ENCODE measurements at regions not wholly inside any gene's neighbourhood (a gene's known extent, or its start where the extent isn't known, plus 50 kb on each side); places are given as distances from the start of the nearest gene placed in this dataset.
"Not testable (repeated sequence)": the region's sequence is repeated elsewhere in the genome, so short reads cannot be mapped to it uniquely, and the experiment has no call there.

DNA sequence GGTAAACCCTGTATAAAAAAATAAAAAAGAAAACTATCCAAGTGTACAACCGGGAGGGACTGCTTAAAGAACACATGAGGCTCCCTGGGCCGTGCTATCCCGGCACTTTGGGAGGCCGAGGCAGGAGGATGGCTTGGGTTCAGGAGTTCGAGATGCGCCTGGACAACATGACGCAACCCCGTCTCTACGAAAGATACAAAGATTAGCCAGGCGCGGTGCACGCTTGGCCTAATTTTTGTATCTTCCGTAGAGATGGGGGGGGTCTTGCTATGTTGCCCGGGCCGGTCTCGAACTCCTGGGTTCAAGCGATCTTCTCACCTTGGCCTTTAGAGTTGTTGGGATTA lies 101.7 kb upstream of the VKORC1L1 start:
- TF ChIP-seq RFX5 (IDR thresholded peaks at IDR 0.05; ENCODE audit: low read depth, low read length); RCOR1 (IDR thresholded peaks at IDR 0.05; ENCODE audit: insufficient replicate concordance, low read length); SMC3 (IDR thresholded peaks at IDR 0.05; ENCODE audit: low read depth, low read length); POLR2A (IDR thresholded peaks at IDR 0.05; ENCODE audit: low read depth, low read length); RAD21 (IDR thresholded peaks at IDR 0.05; ENCODE audit: low read length); NFE2L2 (IDR thresholded peaks at IDR 0.05; ENCODE audit: low read depth, low read length); BHLHE40 (IDR thresholded peaks at IDR 0.05; ENCODE audit: low read depth, low read length); MAZ (IDR thresholded peaks at IDR 0.05; ENCODE audit: borderline replicate concordance, low read depth, low read length); FOS (IDR thresholded peaks at IDR 0.05; ENCODE audit: low read depth, low read length); MXI1 (IDR thresholded peaks at IDR 0.05; ENCODE audit: borderline replicate concordance, low read depth, low read length): not testable (repeated sequence)
- TF ChIP-seq, protein P1, sequence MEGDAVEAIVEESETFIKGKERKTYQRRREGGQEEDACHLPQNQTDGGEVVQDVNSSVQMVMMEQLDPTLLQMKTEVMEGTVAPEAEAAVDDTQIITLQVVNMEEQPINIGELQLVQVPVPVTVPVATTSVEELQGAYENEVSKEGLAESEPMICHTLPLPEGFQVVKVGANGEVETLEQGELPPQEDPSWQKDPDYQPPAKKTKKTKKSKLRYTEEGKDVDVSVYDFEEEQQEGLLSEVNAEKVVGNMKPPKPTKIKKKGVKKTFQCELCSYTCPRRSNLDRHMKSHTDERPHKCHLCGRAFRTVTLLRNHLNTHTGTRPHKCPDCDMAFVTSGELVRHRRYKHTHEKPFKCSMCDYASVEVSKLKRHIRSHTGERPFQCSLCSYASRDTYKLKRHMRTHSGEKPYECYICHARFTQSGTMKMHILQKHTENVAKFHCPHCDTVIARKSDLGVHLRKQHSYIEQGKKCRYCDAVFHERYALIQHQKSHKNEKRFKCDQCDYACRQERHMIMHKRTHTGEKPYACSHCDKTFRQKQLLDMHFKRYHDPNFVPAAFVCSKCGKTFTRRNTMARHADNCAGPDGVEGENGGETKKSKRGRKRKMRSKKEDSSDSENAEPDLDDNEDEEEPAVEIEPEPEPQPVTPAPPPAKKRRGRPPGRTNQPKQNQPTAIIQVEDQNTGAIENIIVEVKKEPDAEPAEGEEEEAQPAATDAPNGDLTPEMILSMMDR (conservative IDR thresholded peaks at IDR 0.05; ENCODE audit: low read depth, low read length), result not testable (repeated sequence)
- TF ChIP-seq CEBPB (IDR thresholded peaks at IDR 0.05; ENCODE audit: low read depth, low read length), result peak; percentile 0; the same call in 1 of the 2 replicates
- TF ChIP-seq, protein P2, sequence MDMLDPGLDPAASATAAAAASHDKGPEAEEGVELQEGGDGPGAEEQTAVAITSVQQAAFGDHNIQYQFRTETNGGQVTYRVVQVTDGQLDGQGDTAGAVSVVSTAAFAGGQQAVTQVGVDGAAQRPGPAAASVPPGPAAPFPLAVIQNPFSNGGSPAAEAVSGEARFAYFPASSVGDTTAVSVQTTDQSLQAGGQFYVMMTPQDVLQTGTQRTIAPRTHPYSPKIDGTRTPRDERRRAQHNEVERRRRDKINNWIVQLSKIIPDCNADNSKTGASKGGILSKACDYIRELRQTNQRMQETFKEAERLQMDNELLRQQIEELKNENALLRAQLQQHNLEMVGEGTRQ (IDR thresholded peaks at IDR 0.05; ENCODE audit: low read depth, low read length), result not testable (repeated sequence)

Measured in IMR-90 (cell line).